ENCODE measurements at regions not wholly inside any gene's neighbourhood (a gene's known extent, or its start where the extent isn't known, plus 50 kb on each side); places are given as distances from the start of the nearest gene placed in this dataset.

DNA sequence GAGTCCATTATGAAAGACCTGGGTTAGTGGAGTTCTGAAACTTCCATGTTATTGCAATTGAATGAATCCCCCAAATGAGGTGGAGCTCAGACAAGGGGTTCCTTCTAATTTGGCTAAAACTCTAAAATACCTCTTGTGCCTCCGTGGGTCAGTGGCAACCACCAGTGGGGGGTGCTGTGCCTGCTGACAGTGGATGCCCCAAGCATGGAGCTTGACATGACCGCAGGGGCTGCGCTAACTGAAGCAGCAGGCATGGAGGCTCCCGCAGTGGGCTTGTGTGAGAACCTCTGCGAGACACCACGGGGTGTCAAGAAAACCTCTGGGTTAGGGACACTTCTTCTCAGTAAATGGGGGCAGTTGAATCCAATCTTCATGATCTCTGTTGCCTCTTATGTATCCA lies 200.5 kb downstream of the DRD1 start:
- DNase-seq (ENCODE audit: low read depth) = no peak

- no peak for DNase-seq (ENCODE audit: low read depth)
Measured at GRCh38 chr5:175242207-175242606, 201.8 kb downstream of the DRD1 start.

DNA sequence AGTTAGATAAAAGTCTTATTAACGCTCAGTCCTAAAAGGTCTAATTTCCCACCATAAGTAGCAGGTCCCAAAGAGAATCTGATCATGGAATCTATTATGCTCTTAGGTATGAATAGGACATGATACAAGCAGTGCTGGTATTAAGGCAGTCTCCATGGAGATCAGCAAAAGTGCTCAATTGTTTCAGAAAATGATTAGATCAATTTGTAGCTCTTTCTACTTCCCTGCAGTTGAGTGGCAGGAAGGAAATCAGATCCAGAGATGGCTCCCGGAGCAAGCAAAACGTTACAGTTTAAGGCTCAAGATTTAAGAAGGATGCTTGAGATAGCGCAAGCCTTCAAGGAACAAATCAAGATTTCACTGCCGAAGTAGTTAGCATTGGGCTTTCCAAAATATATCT lies 205.7 kb downstream of the DRD1 start:
- no peak for DNase-seq (ENCODE audit: low read depth)

DNA sequence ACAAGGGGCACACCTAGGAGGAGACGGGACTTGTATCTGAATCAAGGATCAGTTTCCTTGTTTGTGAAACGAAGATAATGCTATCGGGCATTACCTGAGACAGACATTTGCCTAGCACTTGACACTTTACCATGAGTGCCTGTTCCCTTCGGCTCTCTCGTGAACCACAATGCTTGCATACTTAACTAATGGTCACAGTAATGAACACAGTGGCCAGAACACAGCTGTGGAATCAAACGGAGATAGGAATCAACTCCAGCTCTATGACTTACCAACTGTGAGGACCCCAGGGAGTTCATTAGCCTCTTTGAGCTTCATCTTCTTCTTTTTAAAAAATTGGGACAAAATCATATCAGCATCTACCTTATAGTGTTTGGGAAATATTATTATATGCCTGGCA lies 207.8 kb downstream of the DRD1 start:
- no peak for DNase-seq (ENCODE audit: low read depth)

- DNase-seq (ENCODE audit: low read depth) = no peak
Measured at GRCh38 chr5:175235251-175235960, 208.6 kb downstream of the DRD1 start.

- DNase-seq (ENCODE audit: low read depth) = no peak
Measured at GRCh38 chr5:175230299-175230698, 213.7 kb downstream of the DRD1 start.

DNA sequence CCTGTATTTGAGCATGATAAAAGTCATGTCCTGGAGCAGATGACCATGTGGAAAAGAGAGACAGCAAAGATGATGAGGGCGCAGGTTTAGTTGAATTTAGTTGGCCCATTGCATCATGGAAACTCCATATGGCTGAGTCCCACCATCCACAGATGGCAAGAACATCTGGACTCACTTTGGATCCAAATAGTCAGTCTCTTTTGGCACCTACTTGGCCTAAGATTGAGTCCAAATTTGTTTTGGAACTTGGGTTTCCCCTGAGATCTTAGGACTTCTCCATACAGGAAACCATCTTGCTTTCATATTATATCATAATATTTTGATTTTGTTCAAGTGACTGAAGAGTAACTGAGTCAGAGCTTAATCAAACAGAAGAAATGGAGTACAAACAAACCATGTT lies 217.5 kb downstream of the DRD1 start:
- no peak for DNase-seq (ENCODE audit: low read depth)

- DNase-seq (ENCODE audit: low read depth) = no peak
Measured at GRCh38 chr5:175223291-175223690, 220.7 kb downstream of the DRD1 start.

- no peak for DNase-seq (ENCODE audit: low read depth)
Measured at GRCh38 chr5:175222621-175223020, 221.4 kb downstream of the DRD1 start.

GRCh38 chr5:175220549-175220948 lies 223.4 kb downstream of the DRD1 start:
- no peak for DNase-seq (ENCODE audit: low read depth)

GRCh38 chr5:175219366-175219765 lies 224.6 kb downstream of the DRD1 start:
- no peak for DNase-seq (ENCODE audit: low read depth)

GRCh38 chr5:175216991-175217390 lies 227.0 kb downstream of the DRD1 start:
- no peak for DNase-seq (ENCODE audit: low read depth)

DNA sequence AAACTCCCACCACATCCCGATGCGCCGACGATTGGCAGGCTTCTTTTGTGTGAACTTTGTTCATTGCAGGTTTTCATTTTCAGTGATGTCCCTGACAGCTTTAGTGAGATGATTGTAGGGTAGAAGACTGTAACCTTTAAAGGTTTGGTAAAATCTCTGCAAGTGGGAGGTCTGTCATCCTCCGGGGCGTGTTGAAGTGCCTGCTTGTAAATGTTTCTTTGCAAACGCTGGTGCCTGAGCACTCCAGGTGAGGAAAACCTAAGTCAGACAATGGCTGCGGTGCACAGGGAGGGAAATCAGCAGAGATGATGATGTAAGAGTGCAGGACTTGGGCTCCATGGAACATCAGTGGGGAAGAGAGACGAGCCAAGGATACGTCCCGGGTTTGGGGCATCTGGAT lies 228.1 kb downstream of the DRD1 start:
- DNase-seq (ENCODE audit: low read depth) = no peak

DNA sequence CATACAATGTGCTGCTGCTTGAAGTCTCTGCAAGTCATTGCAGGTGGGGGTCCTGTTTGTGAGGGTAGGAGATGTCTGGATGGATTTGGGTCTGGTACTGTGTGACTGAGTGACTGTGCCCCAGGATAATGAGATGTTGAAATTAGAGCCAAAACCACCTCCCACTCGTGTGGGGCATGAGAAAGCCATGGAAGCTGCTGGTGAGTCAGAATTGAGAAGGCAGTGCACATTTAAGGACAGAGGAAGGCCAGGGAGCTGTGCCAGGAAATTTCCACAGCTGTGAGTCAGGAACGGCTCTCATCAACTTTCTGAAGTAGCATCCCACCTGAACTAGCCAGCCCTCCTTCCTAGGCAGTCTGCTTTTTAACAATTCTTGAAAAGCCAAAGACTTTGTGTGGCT lies 229.8 kb downstream of the DRD1 start:
- DNase-seq (ENCODE audit: low read depth) = no peak

DNA sequence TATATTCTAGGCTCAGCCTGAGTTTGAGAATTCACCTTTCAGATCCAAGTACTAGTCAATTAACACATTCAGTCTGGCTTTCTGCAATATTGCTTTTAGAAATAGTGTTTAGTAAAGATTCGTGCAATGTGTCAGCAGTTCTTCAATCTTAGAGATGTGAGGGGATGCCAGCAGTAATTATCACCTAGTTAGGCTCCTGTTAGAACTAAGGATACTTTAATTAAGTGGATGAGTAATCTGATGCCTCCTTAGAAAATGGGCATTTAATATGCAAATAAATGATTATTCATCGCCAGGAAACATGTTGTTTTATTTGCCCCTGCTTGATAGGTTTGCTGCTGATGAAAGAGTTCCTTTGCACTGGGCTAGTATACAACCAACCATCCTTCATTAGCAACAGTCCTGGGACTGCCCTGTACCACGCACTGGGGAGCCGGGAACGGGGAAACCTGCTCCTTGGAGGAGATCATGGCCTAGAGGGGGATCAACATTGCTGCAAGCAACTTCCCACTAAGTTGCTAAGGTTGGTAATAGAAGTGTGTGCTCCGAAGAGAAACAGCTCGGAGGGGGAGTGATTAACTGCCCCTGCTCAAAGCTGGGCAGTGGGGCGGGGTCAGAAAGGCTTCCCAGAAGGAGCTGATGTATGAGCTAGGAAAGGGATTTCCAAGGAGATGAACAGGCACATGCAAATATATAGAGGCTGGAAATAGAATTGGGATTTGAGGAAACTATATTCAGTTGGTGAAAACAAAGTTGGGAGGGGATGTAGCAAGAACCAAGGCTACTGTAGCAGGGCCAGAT lies 231.8 kb downstream of the DRD1 start:
- DNase-seq (ENCODE audit: low read depth) = no peak

DNA sequence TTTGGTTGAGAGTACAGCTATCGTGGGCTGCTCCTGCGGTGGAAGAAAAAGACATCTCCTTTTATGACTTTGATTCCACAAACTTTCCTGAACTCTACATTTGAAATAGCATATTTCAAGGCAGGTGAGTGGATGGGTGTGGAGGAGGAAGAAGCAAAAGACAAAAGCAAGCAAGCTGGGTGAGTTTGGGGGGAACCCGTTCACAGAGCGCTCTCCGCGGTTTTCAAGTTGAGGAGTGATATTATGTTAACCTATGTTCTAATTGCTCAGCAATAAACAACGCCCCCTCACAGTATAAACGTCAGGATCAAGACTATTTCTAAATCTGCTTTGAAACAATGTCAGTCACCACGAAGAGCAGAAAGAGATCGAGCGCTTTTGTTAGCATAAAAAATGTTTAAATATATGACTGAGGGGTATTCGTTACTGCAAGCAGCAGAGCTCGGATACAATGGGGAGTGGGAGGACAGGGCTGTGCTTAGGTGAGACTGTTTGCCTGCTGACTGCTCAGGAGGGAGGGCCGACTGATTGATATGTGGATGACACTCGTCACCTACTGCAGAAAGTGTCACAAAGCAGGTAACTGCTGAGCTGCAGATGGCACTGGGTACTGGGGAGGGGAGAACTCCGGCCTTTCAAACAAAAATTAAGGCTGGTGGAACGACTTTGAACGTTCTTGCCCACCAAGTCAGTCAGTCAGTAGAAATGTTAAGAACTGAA lies 236.5 kb downstream of the DRD1 start:
- no peak for DNase-seq (ENCODE audit: low read depth)

- DNase-seq (ENCODE audit: low read depth) = no peak
Measured at GRCh38 chr5:175206669-175207068, 237.3 kb downstream of the DRD1 start.

- DNase-seq (ENCODE audit: low read depth) = no peak
Measured at GRCh38 chr5:175202463-175203068, 241.4 kb downstream of the DRD1 start.

DNA sequence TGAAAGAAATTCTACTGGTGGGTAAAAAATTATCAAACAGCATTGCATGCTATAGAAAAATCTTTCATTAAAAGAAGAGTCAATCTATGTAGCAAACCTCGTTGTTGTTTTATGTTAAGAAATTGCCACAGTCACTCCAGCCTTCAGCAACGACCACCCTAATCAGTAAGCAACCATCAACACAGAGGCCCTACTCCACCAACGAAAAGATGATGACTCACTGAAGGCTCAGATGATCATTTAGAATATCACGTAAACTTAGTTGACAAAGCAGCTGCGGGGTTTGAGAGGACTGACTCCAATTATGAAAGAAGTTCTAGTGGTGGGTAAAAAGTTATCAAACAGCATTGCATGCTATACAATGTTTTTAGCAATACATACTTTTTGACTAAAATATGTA lies 242.6 kb downstream of the DRD1 start:
- DNase-seq (ENCODE audit: low read depth) = no peak

DNA sequence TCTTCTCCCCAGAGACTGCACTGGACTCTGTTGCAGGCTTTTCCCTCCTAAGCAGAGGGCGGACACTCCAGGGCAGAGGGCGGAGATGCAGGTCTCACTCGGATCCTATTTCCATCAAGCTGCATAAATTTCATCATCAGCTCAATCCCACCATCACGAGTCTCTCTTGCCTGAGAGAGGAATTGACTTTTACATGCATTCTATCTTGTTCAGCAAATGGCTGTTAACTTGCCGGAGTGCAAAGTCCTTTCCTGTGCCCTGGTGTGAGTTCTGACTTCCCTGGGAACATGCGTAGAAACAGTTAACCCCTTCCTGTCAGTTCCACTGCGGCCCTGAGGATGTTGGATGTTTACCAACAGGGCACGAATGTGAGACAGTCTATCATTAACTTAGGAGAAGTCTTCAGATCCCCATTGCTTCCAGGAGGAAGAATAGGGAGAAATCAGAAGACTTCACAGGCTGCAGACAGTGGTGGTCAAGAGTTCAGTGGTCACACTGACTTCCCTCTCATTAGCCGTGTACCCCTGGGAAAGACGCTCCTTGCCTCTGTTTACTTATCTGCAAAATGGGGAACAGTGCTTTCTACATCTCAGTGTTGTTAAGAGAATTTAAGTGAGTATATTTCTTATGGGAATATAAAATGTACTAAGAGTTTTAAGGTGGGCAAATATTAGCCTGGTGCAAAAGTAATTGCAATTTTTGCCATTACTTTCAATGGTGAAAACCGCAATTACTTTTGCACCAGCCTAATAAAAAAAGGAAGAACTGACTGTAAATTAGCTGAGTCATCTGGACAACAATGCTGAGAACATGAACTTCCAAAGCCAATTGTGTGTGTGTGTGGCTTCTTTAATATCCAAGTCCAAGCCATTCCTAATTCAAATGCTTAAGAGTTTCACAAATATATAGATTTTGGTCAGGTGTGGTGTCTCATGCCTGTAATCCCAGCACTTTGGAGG lies 248.0 kb downstream of the DRD1 start:
- no peak for DNase-seq (ENCODE audit: low read depth)

DNA sequence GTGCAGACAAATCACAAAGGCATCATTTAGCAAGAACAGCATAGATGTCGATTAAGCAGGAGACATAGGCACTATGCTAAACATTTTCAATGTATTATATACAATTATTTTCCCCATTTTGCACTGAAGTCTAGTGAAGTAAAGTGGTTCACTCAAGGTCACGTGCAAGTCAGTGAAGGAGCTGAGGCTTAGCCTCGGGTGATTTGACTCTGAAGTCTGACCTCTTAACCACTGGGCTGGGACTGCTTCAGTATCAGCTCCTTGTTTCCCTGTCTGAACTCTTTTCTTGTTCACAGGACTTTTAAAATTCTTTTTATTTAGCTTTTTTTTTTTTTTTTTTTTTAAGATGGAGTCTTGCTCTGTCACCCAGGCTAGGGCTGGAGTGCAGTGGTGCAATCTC lies 262.7 kb downstream of the DRD1 start:
- DNase-seq (ENCODE audit: low read depth) = no peak
